GM12878 (cell line): ENCODE measurements at regions not wholly inside any gene's neighbourhood (a gene's known extent, or its start where the extent isn't known, plus 50 kb on each side); places are given as distances from the start of the nearest gene placed in this dataset.

Experiments
- ATAC-seq: fragments of 200-7000 bp; cut with Tn5 transposase; 3 replicates; pipeline ENCODE4 v1.9.1; 2020; ENCODE audit warnings: mild to moderate bottlenecking, moderate library complexity
- BruUV-seq: library from RNA; stranded (reverse); fragments of 400-500 nt; replicated peaks from 2 replicates; lab custom pipeline; 2021; lab: Mats Ljungman, UMichigan
- CTCF ChIA-PET: fragments of 300-600 bp; sonication (Branson Sonifier 250); formaldehyde crosslinking; extraction: SDS; loops from one replicate; lab custom pipeline; 2021; ENCODE audit warnings: inconsistent platforms; lab: Yijun Ruan, JAX
- POLR2A ChIA-PET: fragments of 350-600 bp; formaldehyde crosslinking; extraction: SDS; loops from one replicate; lab custom pipeline; 2021; ENCODE audit warnings: inconsistent platforms; lab: Charles Lee
- RAD21 ChIA-PET: fragments of 300-600 bp; sonication (Branson Sonifier 250); formaldehyde crosslinking; loops from one replicate; lab custom pipeline; 2023; ENCODE audit warnings: antibody characterized with exemption; ENCODE audit not compliant: unreplicated experiment; lab: Charles Lee
- SMC1A ChIA-PET: fragments of 300-600 bp; sonication (Branson Sonifier 250); formaldehyde crosslinking; loops from one replicate; lab custom pipeline; 2023; ENCODE audit not compliant: unreplicated experiment, uncharacterized antibody; lab: Charles Lee
- DNase-seq: peaks from one replicate; pipeline ENCODE4 v3.0.0-alpha.2; 2011; ENCODE audit warnings: low read depth, low spot score
- FAIRE-seq: peaks from 3 replicates; lab custom pipeline; 2011; peaks lifted over from hg19 to GRCh38; lab: Jason Lieb, UNC
- H2AFZ ChIP-seq: 2 replicates; pipeline ENCODE4 v1.6.0; 2011; ENCODE audit warnings: low read depth, low read length, control low read depth; ENCODE audit not compliant: control insufficient read depth
- H3K27ac ChIP-seq: 2 replicates; pipeline ENCODE4 v1.5.1; 2011; ENCODE audit warnings: control low read depth; ENCODE audit not compliant: control insufficient read depth, insufficient read depth
- H3K27me3 ChIP-seq, 2 experiments: replicated peaks in 1 of 2; 2 replicates each; pipeline versions ENCODE4 v1.6.0 to v1.6.1; 2011; ENCODE audit warnings: low read length in 1 of 2; ENCODE audit not compliant: control insufficient read depth in 2 of 2, insufficient read depth in 2 of 2
- H3K36me3 ChIP-seq, 2 experiments: 2 replicates each; pipeline ENCODE4 v1.5.1; 2011; ENCODE audit warnings: low read length in 1 of 2; ENCODE audit not compliant: control insufficient read depth in 2 of 2, insufficient read depth in 2 of 2
- H3K4me1 ChIP-seq: 2 replicates; pipeline ENCODE4 v1.6.1; 2011; ENCODE audit warnings: mild to moderate bottlenecking, low read length, moderate library complexity, mixed read lengths; ENCODE audit not compliant: control insufficient read depth, insufficient read depth
- H3K4me2 ChIP-seq: 2 replicates; pipeline ENCODE4 v1.6.0; 2011; ENCODE audit warnings: control low read depth; ENCODE audit not compliant: control insufficient read depth, insufficient read depth
- H3K4me3 ChIP-seq: fragments of 200-600 bp; sonication (generic); 2 replicates; pipeline ENCODE4 v1.5.1; 2016
- H3K79me2 ChIP-seq: 2 replicates; pipeline ENCODE4 v1.6.0; 2011; ENCODE audit warnings: low read length; ENCODE audit not compliant: control insufficient read depth, insufficient read depth
- H3K9ac ChIP-seq: 2 replicates; pipeline ENCODE4 v1.8.0; 2011; ENCODE audit warnings: low read length, control low read depth, mixed read lengths; ENCODE audit not compliant: control insufficient read depth, insufficient read depth
- H3K9me3 ChIP-seq: replicated peaks from 3 replicates; pipeline ENCODE4 v1.5.1; 2011; ENCODE audit warnings: mild to moderate bottlenecking, low read length; ENCODE audit not compliant: control insufficient read depth, insufficient read depth
- H4K20me1 ChIP-seq: 2 replicates; pipeline ENCODE4 v1.6.0; 2011; ENCODE audit not compliant: control insufficient read depth, insufficient read depth
- DPF2 ChIP-seq: fragments of 450-650 bp; IDR thresholded peaks from 2 replicates; pipeline ENCODE4 v1.6.1; 2017; ENCODE audit warnings: mild to moderate bottlenecking
- FOXM1 ChIP-seq: IDR thresholded peaks from 2 replicates; pipeline ENCODE4 v1.6.1; 2012; ENCODE audit warnings: low read depth, mild to moderate bottlenecking, inconsistent platforms, low read length, moderate library complexity
- HDAC6 ChIP-seq: fragments of 200-600 bp; sonication (generic); IDR thresholded peaks from one replicate; pipeline ENCODE4 v1.8.0; 2017; ENCODE audit warnings: antibody characterized with exemption; ENCODE audit not compliant: unreplicated experiment
- JUNB ChIP-seq: IDR thresholded peaks from 2 replicates; pipeline ENCODE4 v1.6.1; 2016; ENCODE audit warnings: antibody characterized with exemption, mild to moderate bottlenecking
- JUND ChIP-seq: IDR thresholded peaks from 2 replicates; pipeline ENCODE4 v1.6.1; 2012; ENCODE audit warnings: low read depth, mild to moderate bottlenecking, low read length, improper control_type of control experiment, moderate library complexity
- KAT2A ChIP-seq: conservative IDR thresholded peaks from 2 replicates; pipeline ENCODE4 v1.6.1; 2011; ENCODE audit warnings: low read depth, low read length; ENCODE audit not compliant: control insufficient read depth
- MTA3 ChIP-seq: IDR thresholded peaks from 2 replicates; pipeline ENCODE4 v1.6.1; 2012; ENCODE audit warnings: low read length, inconsistent platforms, borderline replicate concordance
- NBN ChIP-seq: fragments of 450-650 bp; IDR thresholded peaks from 2 replicates; pipeline ENCODE4 v1.6.1; 2016
- RBBP5 ChIP-seq: fragments of 200-600 bp; sonication (generic); conservative IDR thresholded peaks from 2 replicates; pipeline ENCODE4 v1.6.1; 2016
- ZBED1 ChIP-seq: IDR thresholded peaks from 2 replicates; pipeline ENCODE4 v1.6.1; 2016; ENCODE audit warnings: borderline replicate concordance
- WGBS: methylation state at CpG from one replicate; pipeline ENCODE4 v1.1.6; 2016; ENCODE audit warnings: low lambda C conversion rate; ENCODE audit not compliant: insufficient replicate concordance, insufficient coverage; ENCODE audit errors: missing lambda C conversion rate; 5-methylcytosine and 5-hydroxymethylcytosine counted together
- in situ Hi-C: fragments of 300-500 bp; cut with MboI; formaldehyde crosslinking; loops from 9 replicates; pipeline ENCODE4 v1.14.3; 2018; ENCODE audit warnings: mixed read lengths
- intact Hi-C: fragments of 100-400 bp; cut with micrococcal nuclease; formaldehyde crosslinking; loops from one replicate; pipeline ENCODE4 v1.14.2; 2022; ENCODE audit not compliant: unreplicated experiment

GRCh38 chr2:16039823-16040222 lies 99.5 kb downstream of the MYCN start (continued):
- TF ChIP-seq JUND (no peak), NBN (no peak), JUNB (no peak)

- Histone ChIP-seq H3K4me2 (no peak overlapping the region), H3K27me3 (no peaks in the 10 kb centered on the region; a peak in 1 of 4 replicates), H3K4me1 (no peaks in the 10 kb centered on the region), H3K36me3 (no peaks in the 10 kb centered on the region), H3K9me3 (no peaks in the 10 kb centered on the region), H3K79me2 (no peaks in the 10 kb centered on the region), H3K27ac (no peak overlapping the region), H3K9ac (no peak overlapping the region), H4K20me1 (no peaks in the 10 kb centered on the region), H2AFZ (no peak overlapping the region), H3K4me3 (no peak overlapping the region)
- BruUV-seq = no TSS peak
- in situ Hi-C loops = no loop called here
- POLR2A ChIA-PET = no interaction called here
- intact Hi-C loops = no loop called here
- CTCF ChIA-PET = no interaction called here
- 0% methylated on average over 1 of the region's 1 CpG for WGBS
- SMC1A ChIA-PET = interaction anchor here (0.5 kb wide), 1 partner anchor 14 kb away, joined by 4 read pairs; no protein-coding TSS in a partner anchor
- RAD21 ChIA-PET = no interaction called here
- ATAC-seq (no peak), FAIRE-seq (no peak)
- no peak for TF ChIP-seq HDAC6
- TF ChIP-seq DPF2 = no peak
- no peak for TF ChIP-seq MTA3
- no peak for TF ChIP-seq KAT2A
- no peak for TF ChIP-seq FOXM1
- TF ChIP-seq RBBP5 = no peak
- TF ChIP-seq ZBED1 = no peak
- TF ChIP-seq, all 136 proteins: peak for 0
- DNase-seq = no peak
Observed at GRCh38 chr2:16039055-16039454, 98.7 kb downstream of the MYCN start.
